ENCODE measurements at regions not wholly inside any gene's neighbourhood (a gene's known extent, or its start where the extent isn't known, plus 50 kb on each side); places are given as distances from the start of the nearest gene placed in this dataset.
"Not testable (repeated sequence)": the region's sequence is repeated elsewhere in the genome, so short reads cannot be mapped to it uniquely, and the experiment has no call there.

DNA sequence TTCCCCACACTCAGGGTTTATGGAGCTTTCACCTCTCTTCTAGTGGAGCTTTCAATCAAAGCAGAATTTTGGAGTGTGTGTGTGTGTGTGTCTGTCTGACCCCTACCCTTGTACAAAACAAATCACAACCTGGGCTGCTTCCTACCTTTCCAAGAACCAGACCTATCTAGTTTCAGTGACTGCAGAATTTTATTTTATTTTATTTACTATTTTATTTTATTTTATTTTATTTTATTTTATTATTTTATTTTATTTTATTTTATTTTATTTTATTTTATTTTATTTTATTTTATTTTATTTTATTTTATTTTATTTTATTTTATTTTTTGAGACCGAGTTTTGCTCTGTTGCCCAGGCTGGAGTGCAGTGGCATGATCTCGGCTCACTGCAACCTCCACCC is 151.6 kb upstream of the SEMA6A start:
- TF ChIP-seq, protein P1, sequence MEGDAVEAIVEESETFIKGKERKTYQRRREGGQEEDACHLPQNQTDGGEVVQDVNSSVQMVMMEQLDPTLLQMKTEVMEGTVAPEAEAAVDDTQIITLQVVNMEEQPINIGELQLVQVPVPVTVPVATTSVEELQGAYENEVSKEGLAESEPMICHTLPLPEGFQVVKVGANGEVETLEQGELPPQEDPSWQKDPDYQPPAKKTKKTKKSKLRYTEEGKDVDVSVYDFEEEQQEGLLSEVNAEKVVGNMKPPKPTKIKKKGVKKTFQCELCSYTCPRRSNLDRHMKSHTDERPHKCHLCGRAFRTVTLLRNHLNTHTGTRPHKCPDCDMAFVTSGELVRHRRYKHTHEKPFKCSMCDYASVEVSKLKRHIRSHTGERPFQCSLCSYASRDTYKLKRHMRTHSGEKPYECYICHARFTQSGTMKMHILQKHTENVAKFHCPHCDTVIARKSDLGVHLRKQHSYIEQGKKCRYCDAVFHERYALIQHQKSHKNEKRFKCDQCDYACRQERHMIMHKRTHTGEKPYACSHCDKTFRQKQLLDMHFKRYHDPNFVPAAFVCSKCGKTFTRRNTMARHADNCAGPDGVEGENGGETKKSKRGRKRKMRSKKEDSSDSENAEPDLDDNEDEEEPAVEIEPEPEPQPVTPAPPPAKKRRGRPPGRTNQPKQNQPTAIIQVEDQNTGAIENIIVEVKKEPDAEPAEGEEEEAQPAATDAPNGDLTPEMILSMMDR (IDR thresholded peaks at IDR 0.05; ENCODE audit: low read depth, low read length, poor library complexity, severe bottlenecking): not testable (repeated sequence)
- not testable (repeated sequence) for TF ChIP-seq EZH2phosphoT487 (IDR thresholded peaks at IDR 0.05; ENCODE audit: borderline replicate concordance, low read length)
